ENCODE measurements at regions not wholly inside any gene's neighbourhood (a gene's known extent, or its start where the extent isn't known, plus 50 kb on each side); places are given as distances from the start of the nearest gene placed in this dataset.
"Not testable (repeated sequence)": the region's sequence is repeated elsewhere in the genome, so short reads cannot be mapped to it uniquely, and the experiment has no call there.

DNA sequence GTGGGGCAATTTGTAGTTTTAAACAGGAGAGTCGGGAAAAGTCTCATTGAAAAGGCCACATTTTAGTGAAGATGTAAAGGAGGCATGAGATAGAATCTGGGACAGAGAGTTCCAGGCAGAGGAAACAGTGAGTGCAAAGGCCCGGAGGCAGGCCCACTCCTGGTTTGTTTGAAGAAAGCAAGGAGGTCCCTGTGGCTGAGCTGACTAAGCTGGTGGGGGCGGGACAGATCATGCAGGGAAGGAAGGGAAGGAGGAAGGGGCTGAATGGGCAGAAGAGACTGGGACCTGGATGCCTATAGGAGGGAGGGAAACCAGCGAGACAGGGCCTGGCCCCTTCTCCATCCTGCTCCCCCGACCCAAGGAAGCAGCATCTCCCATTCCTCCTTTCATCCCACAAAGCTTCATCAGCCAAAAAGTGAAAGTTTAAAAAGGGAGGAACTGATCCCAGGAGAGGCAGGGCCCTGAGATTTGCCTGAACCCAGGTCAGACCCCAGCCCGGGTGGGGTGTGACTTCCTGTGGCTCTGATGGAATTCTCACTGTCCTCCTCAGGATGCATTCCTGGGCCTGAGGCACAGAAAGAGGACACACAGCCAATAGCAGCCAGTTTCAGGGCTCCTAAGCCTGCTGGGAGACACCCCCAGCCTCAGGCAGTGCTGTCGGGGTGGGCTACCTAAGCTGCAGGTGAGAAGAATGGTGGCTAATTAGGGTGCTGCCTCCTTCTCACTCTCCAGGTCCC, 54.2 kb upstream of the SIRPA start:
- BruUV-seq (replicated peaks), result no TSS peak
- DNase-seq (ENCODE audit: unreplicated experiment), result no peak
- Mint-ChIP-seq H3K36me3 (ENCODE audit: insufficient read depth, unreplicated experiment) (peaks cover 13% of the 10 kb centered on the region), H3K27me3 (ENCODE audit: insufficient read depth, unreplicated experiment) (no peaks in the 10 kb centered on the region), H3K27ac (ENCODE audit: low read depth, unreplicated experiment) (no peak overlapping the region), H3K4me1 (ENCODE audit: insufficient read depth, unreplicated experiment) (no peaks in the 10 kb centered on the region), H3K4me3 (ENCODE audit: unreplicated experiment) (no peak overlapping the region), H3K9me3 (ENCODE audit: unreplicated experiment) (no peaks in the 10 kb centered on the region)
- ChIA-PET POLR2A (interaction anchor here (0.6 to 1.9 kb wide), 5 partner anchors 9 to 1024 kb away, joined by 3 to 11 read pairs (median 3); no protein-coding TSS in a partner anchor), CTCF (interaction anchor here (0.6 to 1.7 kb wide), 3 partner anchors 10 to 64 kb away, joined by 3 to 6 read pairs (median 3); no protein-coding TSS in a partner anchor)
- TF ChIP-seq, protein P1, sequence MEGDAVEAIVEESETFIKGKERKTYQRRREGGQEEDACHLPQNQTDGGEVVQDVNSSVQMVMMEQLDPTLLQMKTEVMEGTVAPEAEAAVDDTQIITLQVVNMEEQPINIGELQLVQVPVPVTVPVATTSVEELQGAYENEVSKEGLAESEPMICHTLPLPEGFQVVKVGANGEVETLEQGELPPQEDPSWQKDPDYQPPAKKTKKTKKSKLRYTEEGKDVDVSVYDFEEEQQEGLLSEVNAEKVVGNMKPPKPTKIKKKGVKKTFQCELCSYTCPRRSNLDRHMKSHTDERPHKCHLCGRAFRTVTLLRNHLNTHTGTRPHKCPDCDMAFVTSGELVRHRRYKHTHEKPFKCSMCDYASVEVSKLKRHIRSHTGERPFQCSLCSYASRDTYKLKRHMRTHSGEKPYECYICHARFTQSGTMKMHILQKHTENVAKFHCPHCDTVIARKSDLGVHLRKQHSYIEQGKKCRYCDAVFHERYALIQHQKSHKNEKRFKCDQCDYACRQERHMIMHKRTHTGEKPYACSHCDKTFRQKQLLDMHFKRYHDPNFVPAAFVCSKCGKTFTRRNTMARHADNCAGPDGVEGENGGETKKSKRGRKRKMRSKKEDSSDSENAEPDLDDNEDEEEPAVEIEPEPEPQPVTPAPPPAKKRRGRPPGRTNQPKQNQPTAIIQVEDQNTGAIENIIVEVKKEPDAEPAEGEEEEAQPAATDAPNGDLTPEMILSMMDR (IDR thresholded peaks at IDR 0.05; ENCODE audit: unreplicated experiment), result no peak
- intact Hi-C loops (cut with micrococcal nuclease), result no loop called here

DNA sequence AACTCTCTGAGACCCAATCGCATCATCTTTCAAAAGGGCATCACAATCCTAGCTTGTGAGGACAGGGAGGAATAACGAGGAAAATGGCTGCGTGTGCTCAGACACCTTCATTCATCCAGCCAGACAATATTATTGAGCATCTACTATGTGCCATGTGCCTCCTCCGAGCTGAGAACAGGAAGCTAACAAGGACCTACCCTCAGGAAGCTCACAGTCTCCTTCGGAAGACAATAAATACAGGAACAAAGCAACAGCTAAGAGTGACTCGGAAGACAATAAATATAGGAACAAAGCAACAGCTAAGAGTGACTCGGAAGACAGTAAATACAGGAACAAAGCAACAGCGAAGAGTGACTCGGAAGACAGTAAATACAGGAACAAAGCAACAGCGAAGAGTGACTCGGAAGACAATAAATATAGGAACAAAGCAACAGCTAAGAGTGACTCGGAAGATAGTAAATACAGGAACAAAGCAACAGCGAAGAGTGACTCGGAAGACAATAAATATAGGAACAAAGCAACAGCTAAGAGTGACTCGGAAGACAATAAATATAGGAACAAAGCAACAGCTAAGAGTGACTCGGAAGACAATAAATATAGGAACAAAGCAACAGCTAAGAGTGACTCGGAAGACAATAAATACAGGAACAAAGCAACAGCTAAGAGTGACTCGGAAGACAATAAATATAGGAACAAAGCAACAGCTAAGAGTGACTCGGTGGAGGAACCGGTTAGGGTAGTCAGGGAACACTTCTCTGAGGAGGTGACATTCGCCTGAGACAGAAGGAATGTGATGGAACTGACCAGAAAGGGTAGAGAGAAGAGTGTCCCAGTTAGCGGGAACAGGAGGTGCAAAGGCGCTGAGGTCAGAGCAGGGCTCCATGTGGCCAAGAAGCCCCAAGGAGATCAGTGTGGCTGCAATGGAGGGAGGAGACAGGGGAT, 55.6 kb upstream of the SIRPA start:
- intact Hi-C loops (cut with micrococcal nuclease); DNase-seq (ENCODE audit: unreplicated experiment); H3K4me3 Mint-ChIP-seq (ENCODE audit: unreplicated experiment); H3K9me3 Mint-ChIP-seq (ENCODE audit: unreplicated experiment); BruUV-seq (replicated peaks); H3K27me3 Mint-ChIP-seq (ENCODE audit: insufficient read depth, unreplicated experiment); H3K4me1 Mint-ChIP-seq (ENCODE audit: insufficient read depth, unreplicated experiment): not testable (repeated sequence)
- ChIA-PET POLR2A (interaction anchor here (1.9 kb wide), 1 partner anchor 11 kb away, joined by 11 read pairs; no protein-coding TSS in a partner anchor), CTCF (interaction anchor here (0.6 to 1.3 kb wide), 4 partner anchors 9 to 1024 kb away, joined by 3 to 4 read pairs (median 3); no protein-coding TSS in a partner anchor)
- H3K27ac Mint-ChIP-seq (ENCODE audit: low read depth, unreplicated experiment), result peak overlapping the region; percentile 16
- peaks cover 13% of the 10 kb centered on the region for H3K36me3 Mint-ChIP-seq (ENCODE audit: insufficient read depth, unreplicated experiment)

DNA sequence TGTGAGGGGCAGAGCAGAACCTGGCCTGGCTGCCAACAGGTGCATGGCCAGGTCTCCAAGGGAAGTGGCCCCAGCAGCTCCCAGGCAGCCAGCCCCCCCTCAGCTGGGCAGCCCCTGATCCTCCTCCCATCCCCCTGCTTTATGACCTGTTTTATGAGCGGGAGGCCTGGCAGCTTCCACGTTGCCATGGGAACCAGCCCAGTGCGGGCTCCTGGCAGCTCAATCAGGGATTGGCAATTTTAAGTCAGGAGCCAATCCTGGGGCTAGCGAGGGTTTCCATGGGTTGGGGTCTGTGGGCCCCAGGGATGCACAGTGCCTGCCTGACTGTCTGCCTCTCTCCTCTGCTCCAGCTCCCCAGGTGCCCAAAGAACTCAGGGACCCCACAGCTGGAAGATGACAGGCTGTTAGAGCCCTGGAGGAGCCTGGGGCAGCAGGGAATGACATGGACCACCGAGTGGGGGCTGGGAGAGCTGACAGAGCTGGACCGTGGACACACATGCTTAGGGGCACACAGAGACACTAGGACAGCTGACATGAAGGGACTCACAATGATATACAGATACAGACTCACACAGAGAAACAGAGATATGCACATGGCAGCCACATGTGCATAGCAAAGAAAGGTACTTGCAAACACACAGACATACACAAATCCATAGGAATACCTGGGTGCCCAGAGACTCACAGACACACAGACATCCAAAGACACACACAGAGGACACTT, 56.5 kb upstream of the SIRPA start:
- DNase-seq (ENCODE audit: unreplicated experiment), result no peak
- Mint-ChIP-seq H3K27ac (ENCODE audit: low read depth, unreplicated experiment) (no peak overlapping the region), H3K4me1 (ENCODE audit: insufficient read depth, unreplicated experiment) (no peaks in the 10 kb centered on the region), H3K27me3 (ENCODE audit: insufficient read depth, unreplicated experiment) (no peaks in the 10 kb centered on the region), H3K9me3 (ENCODE audit: unreplicated experiment) (no peaks in the 10 kb centered on the region), H3K4me3 (ENCODE audit: unreplicated experiment) (no peak overlapping the region), H3K36me3 (ENCODE audit: insufficient read depth, unreplicated experiment) (peaks cover 13% of the 10 kb centered on the region)
- CTCF ChIA-PET, result interaction anchor here (0.5 to 0.6 kb wide), 2 partner anchors 202 to 639 kb away, joined by 3 read pairs; no protein-coding TSS in a partner anchor
- no TSS peak for BruUV-seq (replicated peaks)
- intact Hi-C loops (cut with micrococcal nuclease), result no loop called here
- POLR2A ChIA-PET, result interaction anchor here (0.7 to 1.4 kb wide), 2 partner anchors 8 to 13 kb away, joined by 4 read pairs; no protein-coding TSS in a partner anchor
- TF ChIP-seq, protein P1 (IDR thresholded peaks at IDR 0.05; ENCODE audit: unreplicated experiment), result no peak

DNA sequence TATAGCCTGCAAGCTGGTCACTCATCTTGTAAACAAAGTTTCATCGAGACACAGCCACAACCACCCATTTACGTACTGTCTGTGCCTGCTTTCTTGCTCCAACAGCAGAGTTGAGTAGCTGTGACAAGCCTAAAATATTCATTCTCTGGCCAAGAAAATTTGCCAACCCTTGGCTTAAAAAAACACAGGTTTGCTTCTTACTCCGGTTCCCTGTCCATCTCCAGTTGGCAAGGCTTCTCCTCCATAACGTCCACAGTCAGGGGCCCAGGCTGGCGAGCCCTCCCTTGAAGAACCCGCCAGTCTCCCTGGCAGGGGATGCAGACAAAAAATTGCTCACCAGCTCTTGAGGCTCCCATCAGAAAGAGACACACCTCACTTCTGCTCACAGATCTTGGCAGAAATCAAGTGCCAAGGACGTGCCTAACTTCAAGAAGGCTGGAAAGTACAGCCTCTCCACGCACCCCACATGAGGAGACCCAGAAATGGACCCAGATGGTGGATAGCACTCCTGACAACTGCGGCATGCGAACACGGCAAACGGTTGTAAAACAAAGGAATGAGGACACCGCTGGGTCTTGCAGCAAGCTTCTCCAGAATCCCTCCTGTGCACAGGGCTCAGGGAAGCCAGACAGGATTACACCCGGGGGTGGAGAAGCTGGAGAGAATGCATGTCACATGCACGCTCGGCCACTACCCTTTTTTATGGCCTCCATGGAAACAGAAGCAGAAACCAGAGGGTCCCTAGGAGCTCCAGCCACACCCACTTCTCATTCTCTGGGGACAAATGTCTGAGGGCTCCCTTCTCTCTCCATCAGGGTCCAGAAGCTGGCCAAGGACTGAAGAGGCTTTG, 59.8 kb upstream of the SIRPA start:
- no TSS peak for BruUV-seq (replicated peaks)
- Mint-ChIP-seq H3K4me1 (ENCODE audit: insufficient read depth, unreplicated experiment) (peaks cover 2% of the 10 kb centered on the region), H3K27me3 (ENCODE audit: insufficient read depth, unreplicated experiment) (no peaks in the 10 kb centered on the region), H3K4me3 (ENCODE audit: unreplicated experiment) (no peak overlapping the region), H3K36me3 (ENCODE audit: insufficient read depth, unreplicated experiment) (peaks cover 13% of the 10 kb centered on the region), H3K27ac (ENCODE audit: low read depth, unreplicated experiment) (no peak overlapping the region), H3K9me3 (ENCODE audit: unreplicated experiment) (no peaks in the 10 kb centered on the region)
- POLR2A ChIA-PET, result no interaction called here
- intact Hi-C loops (cut with micrococcal nuclease), result no loop called here
- TF ChIP-seq, protein P1 (IDR thresholded peaks at IDR 0.05; ENCODE audit: unreplicated experiment), result no peak
- CTCF ChIA-PET, result no interaction called here
- DNase-seq (ENCODE audit: unreplicated experiment), result no peak

All from MCF 10A (cell line).